GM12874 (cell line): ENCODE measurements at regions not wholly inside any gene's neighbourhood (a gene's known extent, or its start where the extent isn't known, plus 50 kb on each side); places are given as distances from the start of the nearest gene placed in this dataset.

ENCODE experiments used
- CTCF ChIP-seq: IDR thresholded peaks from 2 replicates; pipeline ENCODE4 v1.5.1; 2011; ENCODE audit warnings: low read depth, mild to moderate bottlenecking, control low read depth, low read length, moderate library complexity; ENCODE audit not compliant: insufficient read depth

GRCh38 chr9:110095161-110095595 is 112.8 kb downstream of the C9orf152 start:
- TF ChIP-seq CTCF: no peak

GRCh38 chr9:110095776-110096175 is 112.2 kb downstream of the C9orf152 start:
- no peak for TF ChIP-seq CTCF

- no peak for TF ChIP-seq CTCF
Observed at GRCh38 chr9:110099236-110100095, 108.5 kb downstream of the C9orf152 start.

GRCh38 chr9:110101531-110102161 is 106.3 kb downstream of the C9orf152 start:
- TF ChIP-seq CTCF: no peak

- TF ChIP-seq CTCF: no peak
Observed at GRCh38 chr9:110103257-110103656, 104.7 kb downstream of the C9orf152 start.

GRCh38 chr9:110104261-110104809 is 103.6 kb downstream of the C9orf152 start:
- TF ChIP-seq CTCF: no peak

GRCh38 chr9:110105107-110105506 is 102.9 kb downstream of the C9orf152 start:
- TF ChIP-seq CTCF: no peak
